Activated T-cell treated with anti-CD3 and anti-CD28 coated beads, Interleukin-2, amount 50 U/mL, for 4 hours (primary cell): ENCODE measurements at regions not wholly inside any gene's neighbourhood (a gene's known extent, or its start where the extent isn't known, plus 50 kb on each side); places are given as distances from the start of the nearest gene placed in this dataset.
"Not testable (repeated sequence)": the region's sequence is repeated elsewhere in the genome, so short reads cannot be mapped to it uniquely, and the experiment has no call there.

Experiments
- ATAC-seq, 2 donors: fragments of 200-7000 bp; cut with Tn5 transposase; one replicate each; pipeline ENCODE4 v1.10.0; 2021
- DNase-seq: peaks from one replicate; pipeline ENCODE4 v3.0.0-alpha.2; 2020
- H3K27me3 Mint-ChIP-seq: one replicate; pipeline ENCODE4 v1.8.0; 2021; ENCODE audit warnings: low read depth, mixed read lengths
- H3K36me3 Mint-ChIP-seq: one replicate; pipeline ENCODE4 v1.8.0; 2022; ENCODE audit warnings: mixed read lengths; ENCODE audit not compliant: insufficient read depth
- H3K4me1 Mint-ChIP-seq: one replicate; pipeline ENCODE4 v1.8.0; 2021; ENCODE audit warnings: low read depth, mixed read lengths
- H3K4me3 Mint-ChIP-seq: one replicate; pipeline ENCODE4 v1.8.0; 2021; ENCODE audit warnings: mild to moderate bottlenecking, moderate library complexity, mixed read lengths
- H3K9me3 Mint-ChIP-seq: one replicate; pipeline ENCODE4 v1.8.0; 2021; ENCODE audit warnings: mixed read lengths

DNA sequence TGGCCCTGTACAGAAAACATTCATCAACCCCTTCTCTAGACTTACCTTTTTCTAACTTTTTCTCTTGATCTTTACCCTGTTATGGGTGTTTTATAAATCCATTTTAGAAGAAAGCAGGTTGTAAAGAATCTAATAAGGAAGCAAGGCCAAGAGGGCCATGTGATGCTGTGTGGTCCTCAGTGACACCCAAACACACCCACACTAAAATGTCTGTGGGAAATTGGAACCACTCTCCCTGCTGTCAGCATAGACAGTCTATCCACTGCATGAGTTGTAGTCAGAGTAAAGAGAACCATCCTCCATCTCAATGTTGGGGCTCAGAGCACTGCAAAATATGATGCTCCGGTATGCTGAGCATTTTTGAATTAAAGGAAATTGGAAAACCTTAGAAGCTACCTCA, 235.5 kb downstream of the SKIDA1 start:
- Mint-ChIP-seq H3K27me3 (peaks cover 20% of the 10 kb centered on the region), H3K4me1 (peaks cover 4% of the 10 kb centered on the region), H3K36me3 (no peaks in the 10 kb centered on the region), H3K9me3 (no peaks in the 10 kb centered on the region), H3K4me3 (no peak overlapping the region)
- ATAC-seq (no peak), DNase-seq (no peak)

DNA sequence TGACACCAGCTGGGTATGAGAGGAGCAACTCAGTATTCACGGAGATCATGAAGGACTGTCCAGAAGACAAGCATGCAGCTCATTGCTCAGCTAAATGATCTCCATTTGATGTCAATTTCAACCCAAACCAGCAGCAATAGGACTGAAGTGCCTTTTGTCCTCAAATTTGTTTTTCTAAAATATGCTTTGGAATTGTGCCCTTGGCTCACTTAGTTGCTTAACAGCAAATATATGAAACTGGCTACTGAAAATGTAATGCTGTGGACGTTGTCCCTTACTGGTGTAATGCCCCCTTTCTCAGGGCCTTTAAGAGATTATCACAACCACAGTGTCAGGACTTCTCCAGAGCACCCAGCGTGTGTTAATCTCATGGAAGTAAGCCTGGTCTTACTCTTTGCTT, 236.2 kb downstream of the SKIDA1 start:
- Mint-ChIP-seq H3K36me3 (no peaks in the 10 kb centered on the region), H3K9me3 (no peaks in the 10 kb centered on the region), H3K4me3 (no peak overlapping the region), H3K4me1 (peaks cover 4% of the 10 kb centered on the region), H3K27me3 (peaks cover 15% of the 10 kb centered on the region)
- ATAC-seq = no peak
- DNase-seq = no peak

DNA sequence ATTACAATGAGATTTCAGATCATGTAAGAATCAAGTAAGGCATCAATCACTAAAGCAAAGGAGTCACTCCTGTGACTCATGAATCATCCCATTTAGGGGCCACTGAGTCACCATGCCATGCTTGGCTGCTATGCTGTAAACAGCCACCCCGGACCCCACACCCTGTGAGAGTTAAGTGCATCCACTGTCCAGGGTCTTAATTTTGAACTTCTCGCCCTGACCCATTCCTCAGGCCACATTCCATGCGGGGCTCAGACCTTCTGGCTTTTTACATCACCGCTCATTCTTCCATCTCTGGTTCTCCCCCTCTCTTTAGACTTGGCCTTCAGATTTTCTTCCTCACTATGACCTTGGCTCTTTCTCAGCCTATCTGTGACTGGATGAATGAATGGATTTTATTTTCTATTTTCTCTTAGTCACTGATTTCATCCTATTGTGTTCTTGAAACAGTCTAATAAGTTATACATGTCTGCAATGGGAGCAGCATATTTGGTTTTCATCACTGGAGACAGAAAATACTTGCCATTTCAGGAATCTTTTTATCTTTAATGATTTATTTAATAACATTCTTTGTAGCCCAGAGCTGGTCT, 239.6 kb downstream of the SKIDA1 start:
- Mint-ChIP-seq H3K27me3 (peaks cover 8% of the 10 kb centered on the region), H3K9me3 (no peaks in the 10 kb centered on the region), H3K4me3 (no peak overlapping the region), H3K36me3 (no peaks in the 10 kb centered on the region), H3K4me1 (no peaks in the 10 kb centered on the region)
- no peak for ATAC-seq
- no peak for DNase-seq

DNA sequence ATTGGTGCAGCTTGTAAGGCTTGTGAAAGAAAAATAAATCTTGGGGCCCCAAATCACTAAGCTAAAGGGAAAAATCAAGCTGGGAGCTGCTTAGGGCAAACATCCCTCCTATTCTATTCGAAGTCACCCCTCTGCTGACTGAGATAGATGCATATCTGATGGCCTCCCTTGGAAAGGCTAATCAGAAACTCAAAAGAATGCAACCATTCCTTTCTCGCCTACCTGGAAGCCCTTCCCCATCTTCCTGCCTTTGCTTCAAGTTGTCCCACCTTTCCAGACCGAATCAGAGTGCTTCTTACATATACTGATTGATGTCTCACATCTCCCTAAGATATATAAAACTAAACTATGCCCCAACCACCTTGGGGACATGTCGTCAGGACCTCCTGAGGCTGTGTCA, 240.3 kb downstream of the SKIDA1 start:
- DNase-seq (no peak), ATAC-seq (no peak)
- no peak overlapping the region for H3K4me3 Mint-ChIP-seq
- peaks cover 5% of the 10 kb centered on the region for H3K27me3 Mint-ChIP-seq
- no peaks in the 10 kb centered on the region for H3K9me3 Mint-ChIP-seq
- no peaks in the 10 kb centered on the region for H3K4me1 Mint-ChIP-seq
- no peaks in the 10 kb centered on the region for H3K36me3 Mint-ChIP-seq

DNA sequence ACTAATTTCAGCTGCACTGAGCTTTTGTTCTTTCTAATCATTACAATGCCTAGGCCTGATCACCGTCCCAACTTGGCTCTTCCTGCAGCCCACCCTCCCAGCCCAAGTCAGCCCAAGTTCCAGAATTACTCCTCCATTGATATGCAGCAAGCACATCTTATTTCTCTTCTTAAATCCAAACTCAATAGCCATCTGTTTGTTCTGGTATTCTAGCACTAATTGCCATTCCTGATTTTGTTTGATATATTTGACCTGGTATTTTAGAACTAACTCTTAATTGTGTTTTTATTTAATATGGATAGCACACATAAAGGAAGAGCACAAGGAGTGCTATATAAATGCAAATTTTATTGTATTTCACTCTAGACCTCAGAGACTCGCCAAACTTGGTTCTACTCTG, 241.2 kb downstream of the SKIDA1 start:
- Mint-ChIP-seq H3K9me3 (no peaks in the 10 kb centered on the region), H3K36me3 (no peaks in the 10 kb centered on the region), H3K4me3 (no peak overlapping the region), H3K4me1 (no peaks in the 10 kb centered on the region), H3K27me3 (peaks cover 5% of the 10 kb centered on the region)
- no peak for DNase-seq
- ATAC-seq = no peak

DNA sequence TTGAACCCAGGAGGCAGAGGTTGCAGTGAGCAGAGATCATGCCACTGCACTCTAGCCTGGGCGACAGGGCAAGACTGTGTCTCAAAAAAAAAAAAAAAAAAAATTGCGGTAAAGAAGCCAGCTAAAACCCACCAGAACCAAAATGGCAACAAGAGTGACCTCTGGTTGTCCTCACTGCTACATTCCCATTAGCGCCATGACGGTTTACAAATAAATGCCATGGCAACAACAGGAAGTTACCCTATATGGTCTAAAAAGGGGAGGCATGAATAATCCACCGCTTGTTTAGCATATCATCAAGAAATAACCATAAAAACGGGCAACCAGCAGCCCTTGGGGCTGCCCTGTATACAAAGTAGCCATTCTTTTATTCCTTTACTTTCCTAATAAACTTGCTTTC, 242.4 kb downstream of the SKIDA1 start:
- not testable (repeated sequence) for H3K4me1 Mint-ChIP-seq, H3K36me3 Mint-ChIP-seq

DNA sequence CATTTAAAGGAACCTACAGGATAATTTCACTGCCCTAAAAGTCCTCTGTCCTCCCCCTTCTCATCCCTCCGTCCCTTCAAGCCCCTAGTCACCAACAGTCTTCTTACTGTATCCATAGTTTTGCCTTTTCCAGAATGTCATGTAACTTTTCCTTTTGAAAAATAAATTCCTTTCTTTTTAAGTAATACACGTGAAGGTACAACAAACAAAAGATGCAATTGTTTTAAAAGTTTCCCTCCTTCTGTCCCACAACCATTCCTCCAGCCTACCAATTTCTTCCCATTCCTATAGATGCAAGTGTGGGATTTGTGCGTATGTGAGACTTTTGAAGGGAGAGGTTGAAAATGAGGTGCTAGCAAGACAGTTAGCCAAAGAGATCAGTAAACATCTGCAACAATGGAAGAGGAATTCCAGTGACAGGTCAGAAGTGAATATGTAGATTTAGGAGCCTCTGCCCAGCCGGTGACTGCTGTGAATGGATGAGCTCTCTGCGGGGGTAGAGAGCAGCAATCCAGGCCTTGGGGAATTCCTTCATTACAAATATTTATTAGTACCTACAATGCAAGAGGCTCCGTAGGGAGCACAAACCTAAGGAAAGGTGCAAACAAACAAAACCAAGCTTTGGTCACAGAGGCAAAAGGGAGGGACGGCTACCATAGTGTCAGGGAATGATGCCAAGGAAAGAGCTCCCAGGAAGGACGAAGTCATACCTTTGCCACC, 243.6 kb downstream of the SKIDA1 start:
- no peak overlapping the region for H3K4me3 Mint-ChIP-seq
- H3K36me3 Mint-ChIP-seq = no peaks in the 10 kb centered on the region

More for the DNA sequence above, 242.4 kb downstream of the SKIDA1 start:
- H3K9me3 Mint-ChIP-seq, ATAC-seq, DNase-seq, H3K4me3 Mint-ChIP-seq, H3K27me3 Mint-ChIP-seq: not testable (repeated sequence)

DNA sequence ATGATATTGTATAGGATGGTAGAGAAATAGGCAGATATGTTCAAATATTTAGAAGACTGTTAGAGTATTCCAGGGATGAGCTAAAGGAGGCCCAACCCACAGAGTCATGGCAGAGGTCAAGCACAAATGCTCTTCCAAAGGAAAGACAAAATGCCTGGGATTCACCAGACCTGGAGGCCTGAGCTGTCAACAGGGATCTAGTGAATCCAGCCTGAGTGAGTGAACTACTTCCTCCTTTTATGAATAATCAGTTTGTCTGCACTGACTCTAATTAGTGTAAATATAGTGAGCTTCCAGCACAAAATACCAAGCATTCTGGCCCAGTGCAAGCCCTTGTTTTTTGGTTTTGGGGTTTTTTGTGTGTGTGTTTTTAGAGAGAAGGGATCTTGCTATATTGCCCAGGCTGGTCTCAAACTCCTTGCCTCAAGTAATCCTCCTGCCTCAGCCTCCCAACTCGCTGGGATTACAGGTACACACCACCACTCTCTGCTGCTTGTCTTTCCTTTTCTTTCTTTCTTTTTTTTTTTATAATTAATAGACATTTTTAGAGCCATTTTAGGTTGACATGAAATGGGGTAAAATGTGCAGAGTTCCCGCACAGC, 244.4 kb downstream of the SKIDA1 start:
- no peaks in the 10 kb centered on the region for H3K36me3 Mint-ChIP-seq

More for the DNA sequence above, 243.6 kb downstream of the SKIDA1 start:
- no peaks in the 10 kb centered on the region for H3K9me3 Mint-ChIP-seq
- no peak for ATAC-seq
- no peaks in the 10 kb centered on the region for H3K4me1 Mint-ChIP-seq
- peaks cover 5% of the 10 kb centered on the region for H3K27me3 Mint-ChIP-seq
- no peak for DNase-seq

DNA sequence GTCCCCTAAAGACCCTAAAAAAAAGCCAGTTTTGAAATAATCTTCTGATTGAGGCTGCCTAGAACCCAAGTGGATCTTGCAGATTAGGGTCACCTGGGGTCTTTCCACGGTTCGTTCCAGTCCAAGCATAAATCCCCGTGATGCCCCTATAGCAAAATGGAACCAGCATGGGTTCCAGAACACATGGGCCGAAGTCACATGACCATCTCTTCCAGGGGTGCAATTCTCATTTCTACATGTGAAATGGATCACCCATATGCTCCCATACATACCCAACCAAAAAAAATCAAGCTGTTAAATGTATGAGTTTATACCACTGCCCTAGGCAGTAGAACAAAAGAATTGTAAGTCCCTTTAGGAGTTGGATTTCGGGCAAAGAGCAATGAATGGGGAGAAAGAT, 245.4 kb downstream of the SKIDA1 start:
- no peak for DNase-seq
- no peaks in the 10 kb centered on the region for H3K36me3 Mint-ChIP-seq
- H3K27me3 Mint-ChIP-seq = peaks cover 12% of the 10 kb centered on the region
- H3K4me3 Mint-ChIP-seq = no peak overlapping the region
- no peaks in the 10 kb centered on the region for H3K4me1 Mint-ChIP-seq
- no peak for ATAC-seq
- no peaks in the 10 kb centered on the region for H3K9me3 Mint-ChIP-seq

More for the DNA sequence above, 244.4 kb downstream of the SKIDA1 start:
- ATAC-seq (no peak), DNase-seq (no peak)
- Mint-ChIP-seq H3K27me3 (peaks cover 9% of the 10 kb centered on the region), H3K9me3 (no peaks in the 10 kb centered on the region), H3K4me3 (no peak overlapping the region), H3K4me1 (no peaks in the 10 kb centered on the region)

DNA sequence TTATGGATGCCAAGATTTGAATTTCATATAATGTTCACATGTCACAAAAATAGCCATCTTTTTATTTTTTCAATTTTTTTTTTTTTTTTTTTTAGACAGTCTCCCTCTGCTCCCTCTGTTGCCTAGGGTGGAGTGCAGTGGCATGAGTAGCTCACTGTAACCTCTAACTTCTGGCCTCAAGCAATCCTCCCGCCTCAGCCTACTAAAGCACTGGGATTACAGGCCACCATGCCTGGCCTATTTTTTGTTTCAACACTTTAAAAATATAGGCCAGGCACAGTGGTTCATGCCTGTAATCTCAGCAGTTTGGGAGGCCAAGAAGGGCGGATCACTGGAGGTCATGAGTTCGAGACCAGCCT, 246.3 kb downstream of the SKIDA1 start:
- Mint-ChIP-seq H3K4me1 (no peaks in the 10 kb centered on the region), H3K4me3 (no peak overlapping the region), H3K9me3 (no peaks in the 10 kb centered on the region), H3K36me3 (no peaks in the 10 kb centered on the region), H3K27me3 (peaks cover 12% of the 10 kb centered on the region)
- DNase-seq (no peak), ATAC-seq (no peak)

DNA sequence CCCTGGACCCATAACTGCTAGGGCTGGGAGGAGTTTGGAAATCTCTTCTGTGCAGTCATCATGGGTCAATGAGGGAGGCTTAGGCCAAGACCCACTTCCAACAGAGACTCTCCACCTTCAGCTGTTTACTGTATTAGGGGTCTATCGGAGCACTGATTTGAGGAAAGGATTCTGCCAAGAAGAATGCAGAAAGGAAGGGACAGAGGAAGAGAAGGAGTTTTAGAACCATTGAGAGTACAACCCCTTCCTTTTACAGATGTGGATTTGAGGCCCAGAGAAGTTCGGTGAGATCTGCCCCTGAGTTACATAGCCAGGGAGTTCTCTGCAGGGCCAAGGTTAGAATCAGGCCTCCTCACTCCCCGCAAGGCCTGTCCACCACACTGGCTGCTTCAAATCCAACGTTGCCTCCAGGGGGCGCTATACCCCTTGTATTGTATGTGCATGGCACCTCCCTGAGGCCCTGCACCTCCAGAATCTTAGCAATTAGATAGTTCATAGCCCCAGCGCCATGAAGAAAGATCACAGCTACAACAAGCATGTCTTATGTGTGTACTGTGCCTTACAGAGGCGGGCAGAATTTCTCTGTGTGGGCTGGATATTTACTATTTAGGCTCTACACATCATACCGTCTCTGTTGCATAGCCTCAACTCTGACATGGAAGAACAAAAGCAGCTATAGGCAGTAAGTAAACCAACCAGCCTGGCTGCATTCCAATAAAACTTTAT, 246.8 kb downstream of the SKIDA1 start:
- DNase-seq (peak; percentile 48), ATAC-seq (peak in 1 of 2 donors; percentile 55)
- Mint-ChIP-seq H3K36me3 (no peaks in the 10 kb centered on the region), H3K27me3 (peaks cover 12% of the 10 kb centered on the region), H3K9me3 (no peaks in the 10 kb centered on the region), H3K4me3 (no peak overlapping the region), H3K4me1 (no peaks in the 10 kb centered on the region)

DNA sequence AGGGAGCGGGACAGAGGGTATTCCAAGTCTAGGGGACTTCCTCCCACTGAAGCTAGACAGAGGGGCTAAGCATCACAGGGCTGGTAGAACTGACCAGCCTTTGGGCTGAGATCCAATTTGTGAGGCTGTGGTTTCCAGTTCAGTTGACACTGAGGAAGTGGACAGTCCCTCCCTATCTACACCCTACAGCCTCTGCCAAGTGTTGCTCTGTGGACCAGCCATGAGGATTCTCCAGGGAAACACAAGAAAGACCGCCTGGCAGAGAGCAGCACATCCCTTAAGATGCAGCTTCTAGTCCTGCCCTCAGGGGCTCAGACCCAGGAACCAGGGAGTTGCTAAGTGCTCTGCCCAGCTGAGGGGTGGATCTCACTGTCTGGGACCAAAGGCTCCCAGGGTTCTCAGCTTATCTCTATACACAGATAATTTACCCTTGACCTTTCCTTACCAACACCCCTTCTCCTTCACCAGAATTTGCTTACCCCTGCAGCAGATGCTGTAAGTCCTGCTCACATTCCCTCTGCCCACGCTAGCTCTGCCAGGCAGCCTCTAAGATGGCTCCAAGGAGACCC, 252.0 kb downstream of the SKIDA1 start:
- Mint-ChIP-seq H3K27me3 (peaks cover 7% of the 10 kb centered on the region), H3K4me3 (no peak overlapping the region), H3K36me3 (no peaks in the 10 kb centered on the region), H3K4me1 (no peaks in the 10 kb centered on the region), H3K9me3 (peaks cover 8% of the 10 kb centered on the region)
- no peak for ATAC-seq
- no peak for DNase-seq

DNA sequence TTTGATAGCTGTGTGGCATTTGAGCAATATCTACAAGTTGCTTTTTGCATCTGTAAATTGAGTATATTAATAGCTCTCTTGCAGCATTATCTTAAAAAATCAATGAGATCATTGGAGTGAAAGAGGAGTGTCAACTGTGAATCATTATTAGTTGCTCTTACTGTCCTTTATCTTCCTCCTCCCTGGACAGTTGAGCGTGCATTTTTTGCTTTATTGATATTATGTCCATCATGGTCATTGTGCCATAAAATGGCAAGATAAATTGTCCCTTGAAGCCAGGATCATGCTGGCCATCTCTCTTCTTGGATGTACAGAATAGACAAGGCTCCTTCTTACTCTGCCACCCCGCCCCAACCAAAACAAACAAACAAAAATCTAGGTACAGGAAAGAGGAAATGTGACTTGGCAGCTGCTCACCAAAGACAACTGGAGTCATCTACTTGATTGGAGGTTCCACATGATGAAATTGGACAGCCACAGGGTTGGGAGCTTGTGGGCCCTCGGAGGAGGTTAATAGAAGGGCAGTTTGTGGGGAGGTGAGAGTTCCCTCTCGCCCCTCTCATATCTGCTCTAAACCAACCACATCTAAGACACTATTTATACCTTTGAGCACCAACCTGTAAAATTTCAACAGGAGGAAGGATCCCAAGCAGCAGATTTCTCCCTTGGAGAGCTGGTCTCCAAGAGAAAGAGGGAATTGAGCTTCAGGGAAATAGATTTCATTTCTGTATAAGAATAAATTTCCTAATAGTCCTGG, 252.7 kb downstream of the SKIDA1 start:
- peaks cover 7% of the 10 kb centered on the region for H3K27me3 Mint-ChIP-seq
- H3K9me3 Mint-ChIP-seq = peaks cover 8% of the 10 kb centered on the region
- DNase-seq (no peak), ATAC-seq (no peak)
- H3K4me1 Mint-ChIP-seq = no peaks in the 10 kb centered on the region
- no peak overlapping the region for H3K4me3 Mint-ChIP-seq
- H3K36me3 Mint-ChIP-seq = no peaks in the 10 kb centered on the region

DNA sequence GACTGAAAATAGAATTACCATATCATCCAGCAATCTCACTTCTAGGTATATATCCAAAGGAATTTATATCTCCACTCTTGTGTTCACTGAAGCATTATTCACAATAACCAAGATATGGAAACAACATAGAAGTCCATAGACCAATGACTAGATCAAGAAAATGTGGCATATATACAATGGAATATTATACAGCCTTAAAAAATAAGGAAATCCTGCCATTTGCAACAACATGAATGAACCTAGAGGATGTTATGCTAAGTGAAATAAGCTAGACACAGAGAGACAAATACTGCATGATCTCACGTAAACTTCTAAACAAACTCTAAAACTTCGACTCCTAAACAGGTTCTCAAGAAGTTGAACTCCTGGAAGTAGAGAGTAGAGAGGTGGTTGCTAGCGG, 254.5 kb downstream of the SKIDA1 start:
- Mint-ChIP-seq H3K4me3 (no peak overlapping the region), H3K9me3 (peaks cover 8% of the 10 kb centered on the region), H3K4me1 (no peaks in the 10 kb centered on the region), H3K36me3 (no peaks in the 10 kb centered on the region), H3K27me3 (peaks cover 3% of the 10 kb centered on the region)
- DNase-seq (no peak), ATAC-seq (no peak)
